ENCODE measurements at regions not wholly inside any gene's neighbourhood (a gene's known extent, or its start where the extent isn't known, plus 50 kb on each side); places are given as distances from the start of the nearest gene placed in this dataset.

DNA sequence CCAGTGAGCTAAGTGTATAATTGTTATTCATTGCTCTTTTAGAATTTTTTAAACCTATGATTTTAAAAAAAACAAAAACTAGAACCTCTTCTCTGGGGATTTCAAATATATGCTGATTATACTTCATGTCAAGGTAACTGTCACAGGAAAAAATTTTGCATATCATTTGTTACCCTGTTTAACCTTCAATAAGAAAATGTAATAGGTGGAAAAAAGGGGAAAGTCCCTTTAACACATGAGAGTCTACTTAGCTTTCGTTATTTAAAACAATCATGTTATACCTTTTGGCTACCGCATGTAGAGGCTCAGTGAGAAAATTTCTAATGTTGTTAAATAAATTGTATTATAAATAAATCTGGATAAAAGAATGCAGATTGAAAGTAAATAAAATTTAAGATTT lies 190.1 kb upstream of the AKR1E2 start:
- TF ChIP-seq CTCF (IDR thresholded peaks at IDR 0.05; ENCODE audit: low read depth, low read length) (no peak), POLR2A (IDR thresholded peaks at IDR 0.05; ENCODE audit: extremely low read depth, insufficient read length) (no peak)

Measured in NB4 (cell line).